HG03558 (cell line): ENCODE measurements at regions not wholly inside any gene's neighbourhood (a gene's known extent, or its start where the extent isn't known, plus 50 kb on each side); places are given as distances from the start of the nearest gene placed in this dataset.
"Not testable (repeated sequence)": the region's sequence is repeated elsewhere in the genome, so short reads cannot be mapped to it uniquely, and the experiment has no call there.

Experiments
- ATAC-seq: cut with Tn5 transposase; IDR thresholded peaks from one replicate; pipeline ENCODE4 v1.9.1; 2021; ENCODE audit warnings: moderate number of reproducible peaks; ENCODE audit not compliant: unreplicated experiment; ENCODE audit errors: extremely low read depth

GRCh38 chr5:91315701-91316100 lies 67.4 kb downstream of the ARRDC3 start:
- no peak for ATAC-seq

- ATAC-seq: peak; percentile 53
These were observed 69.1 kb downstream of the ARRDC3 start for GRCh38 chr5:91313757-91314673.

DNA sequence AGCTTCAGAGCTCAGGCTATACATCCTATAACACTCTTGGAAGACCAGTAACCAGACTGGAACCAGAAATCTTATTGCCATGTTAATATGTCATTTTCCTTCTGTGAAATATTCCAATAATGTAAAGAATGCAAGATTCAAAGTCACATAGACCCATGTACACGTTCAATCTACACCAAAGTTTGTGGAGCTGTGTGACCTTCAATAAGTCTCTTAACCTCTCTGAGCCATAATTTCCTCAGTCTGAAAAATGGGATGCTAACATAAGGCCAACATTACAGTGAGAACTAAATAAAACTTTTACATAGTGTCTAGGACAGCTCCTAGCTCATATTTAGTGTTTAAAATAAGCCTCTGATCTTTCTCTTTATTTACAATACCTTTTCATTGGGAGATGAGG lies 70.4 kb downstream of the ARRDC3 start:
- no peak for ATAC-seq

GRCh38 chr5:91311697-91312501 lies 71.2 kb downstream of the ARRDC3 start:
- ATAC-seq: peak; percentile 89

DNA sequence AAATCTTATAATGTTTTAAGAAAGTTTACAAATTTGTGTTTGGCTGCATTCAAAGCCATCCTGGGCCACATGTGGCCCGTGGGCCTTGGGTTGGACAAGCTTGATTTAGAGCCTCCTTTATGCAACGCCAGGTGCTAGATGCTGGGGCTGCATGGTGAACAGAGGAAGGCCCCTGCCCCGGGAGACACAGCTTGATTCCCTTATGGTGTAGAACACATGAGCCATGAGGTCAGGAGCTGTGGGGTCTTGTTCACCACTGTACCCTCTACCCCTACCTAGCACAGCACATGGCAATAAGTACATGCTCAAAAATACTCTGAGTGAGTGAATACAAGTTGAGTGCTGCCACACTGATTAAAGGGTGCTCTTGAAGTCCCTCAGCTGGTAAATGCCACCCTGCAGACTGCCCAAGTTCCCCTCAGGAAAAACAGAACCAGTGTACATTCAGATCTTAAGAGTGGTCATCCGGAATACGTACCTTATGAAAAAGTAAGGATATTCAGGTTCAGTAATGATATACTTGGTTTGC lies 71.9 kb downstream of the ARRDC3 start:
- ATAC-seq: peak; percentile 2

- ATAC-seq: not testable (repeated sequence)
These were observed 75.0 kb downstream of the ARRDC3 start for GRCh38 chr5:91308157-91308556.

GRCh38 chr5:91307048-91307447 lies 76.1 kb downstream of the ARRDC3 start:
- no peak for ATAC-seq

GRCh38 chr5:91306497-91306896 lies 76.6 kb downstream of the ARRDC3 start:
- no peak for ATAC-seq

- no peak for ATAC-seq
These were observed 77.5 kb downstream of the ARRDC3 start for GRCh38 chr5:91305640-91306039.

DNA sequence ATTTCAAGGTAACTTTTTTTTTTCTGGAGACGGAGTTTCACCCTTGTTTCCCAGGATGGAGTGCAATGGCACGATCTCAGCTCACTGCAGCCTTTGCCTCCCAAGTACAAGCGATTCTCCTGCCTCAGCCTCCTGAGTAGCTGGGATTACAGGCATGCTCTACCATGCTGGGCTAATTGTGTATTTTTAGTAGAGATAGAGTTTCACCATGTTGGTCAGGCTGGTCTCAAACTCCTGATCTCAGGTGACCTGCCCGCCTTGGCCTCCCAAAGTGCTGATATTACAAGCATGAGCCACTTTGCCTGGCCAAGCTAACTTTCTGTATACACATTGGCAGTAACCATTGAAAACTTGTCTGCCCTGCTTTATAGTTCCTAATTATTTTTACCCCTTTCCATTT lies 79.1 kb downstream of the ARRDC3 start:
- ATAC-seq: not testable (repeated sequence)

DNA sequence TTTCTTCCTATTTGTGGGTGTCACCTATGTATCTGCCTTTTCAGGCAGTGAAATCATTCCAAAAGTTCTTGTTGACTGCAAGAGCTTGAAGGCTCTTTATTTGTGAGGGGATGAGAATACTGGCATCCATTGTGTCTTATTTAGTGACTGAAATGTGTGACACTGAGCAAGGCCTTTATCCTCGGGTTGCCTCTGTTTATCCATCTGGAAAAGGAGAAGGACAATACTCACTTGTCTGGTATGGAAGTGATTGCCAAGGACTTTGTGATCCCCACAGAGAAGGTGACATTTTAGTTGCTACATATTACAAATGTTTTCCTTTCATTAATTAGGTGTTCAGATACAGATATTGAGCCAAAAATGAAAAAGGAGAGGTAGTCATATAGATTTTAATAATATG lies 80.2 kb downstream of the ARRDC3 start:
- no peak for ATAC-seq

- no peak for ATAC-seq
These were observed 80.8 kb downstream of the ARRDC3 start for GRCh38 chr5:91302305-91302704.

DNA sequence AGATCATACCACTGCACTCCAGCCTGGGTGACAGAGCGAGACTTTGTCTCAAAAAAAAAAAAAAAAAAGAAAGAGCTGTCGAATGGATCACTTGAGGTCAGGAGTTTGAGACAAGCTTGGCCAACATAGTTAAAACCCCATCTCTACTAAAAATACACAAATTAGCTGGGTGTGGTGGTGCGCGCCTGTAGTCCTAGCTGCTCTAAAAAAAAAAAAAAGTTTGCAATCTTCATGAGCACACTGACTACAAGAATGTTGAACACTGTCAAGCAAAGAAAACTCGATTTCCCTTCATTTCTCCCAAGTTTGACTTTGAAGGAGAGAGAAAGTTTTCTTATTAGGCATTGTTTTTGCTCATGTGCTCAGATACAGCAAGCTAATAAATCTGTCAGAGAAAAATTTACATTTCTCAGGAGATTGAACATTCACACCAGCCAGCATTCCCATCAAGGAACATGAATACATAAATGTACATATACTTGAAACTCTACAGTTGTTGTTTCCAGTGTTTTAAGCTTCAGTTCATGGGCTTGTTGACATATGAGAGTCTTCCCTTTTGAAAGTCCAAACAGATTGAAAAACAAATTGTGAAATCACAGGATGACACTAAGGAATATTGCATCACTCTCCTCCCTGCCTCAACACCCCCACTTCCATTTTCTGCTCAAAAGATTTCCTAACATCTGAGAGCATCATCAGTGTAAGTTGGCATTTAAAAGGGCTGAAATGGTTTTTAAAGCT lies 81.8 kb downstream of the ARRDC3 start:
- no peak for ATAC-seq

DNA sequence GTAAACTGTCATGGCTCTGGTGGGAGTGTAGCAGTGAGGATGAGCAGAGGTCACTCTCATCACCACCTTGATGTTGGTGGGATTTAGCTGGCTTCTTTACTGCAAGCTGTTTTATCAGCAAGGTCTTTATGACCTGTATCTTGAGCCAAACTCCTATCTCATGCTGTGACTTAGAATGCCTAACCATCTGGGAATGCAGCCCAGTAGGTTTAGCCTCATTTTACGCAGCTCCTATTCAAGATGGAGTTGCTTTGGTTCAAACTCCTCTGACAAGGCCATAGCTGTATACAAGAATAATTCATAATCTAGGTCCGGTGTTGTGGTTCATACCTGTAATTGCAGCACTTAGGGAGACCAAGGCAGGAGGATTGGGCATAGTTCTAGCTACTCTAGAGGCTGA lies 85.1 kb downstream of the ARRDC3 start:
- no peak for ATAC-seq

DNA sequence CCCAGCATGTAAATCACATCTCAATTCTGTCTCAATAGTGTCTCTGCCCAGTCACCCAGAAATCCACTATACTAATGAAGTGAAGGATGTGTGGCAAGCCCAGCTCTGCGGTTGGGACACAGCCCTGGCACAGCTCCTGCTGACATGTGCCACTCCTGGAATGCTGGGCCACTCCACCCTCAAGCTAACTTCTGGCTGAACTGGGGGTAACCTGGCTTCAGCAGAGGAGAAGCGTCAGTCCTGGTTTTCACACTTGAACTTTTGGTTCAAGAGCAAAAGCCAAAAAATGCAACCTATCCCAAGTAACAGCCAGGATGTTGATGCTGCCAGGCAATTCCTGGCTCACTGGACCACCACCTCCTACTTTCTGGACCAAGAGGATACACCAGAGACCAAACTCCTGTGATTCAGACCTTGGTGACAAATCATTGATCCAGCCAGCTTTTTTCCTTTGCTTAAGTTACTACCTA lies 86.4 kb downstream of the ARRDC3 start:
- no peak for ATAC-seq

GRCh38 chr5:91296102-91296501 lies 87.0 kb downstream of the ARRDC3 start:
- ATAC-seq: not testable (repeated sequence)

- peak; percentile 97 for ATAC-seq
These were observed 90.0 kb downstream of the ARRDC3 start for GRCh38 chr5:91293131-91293530.

DNA sequence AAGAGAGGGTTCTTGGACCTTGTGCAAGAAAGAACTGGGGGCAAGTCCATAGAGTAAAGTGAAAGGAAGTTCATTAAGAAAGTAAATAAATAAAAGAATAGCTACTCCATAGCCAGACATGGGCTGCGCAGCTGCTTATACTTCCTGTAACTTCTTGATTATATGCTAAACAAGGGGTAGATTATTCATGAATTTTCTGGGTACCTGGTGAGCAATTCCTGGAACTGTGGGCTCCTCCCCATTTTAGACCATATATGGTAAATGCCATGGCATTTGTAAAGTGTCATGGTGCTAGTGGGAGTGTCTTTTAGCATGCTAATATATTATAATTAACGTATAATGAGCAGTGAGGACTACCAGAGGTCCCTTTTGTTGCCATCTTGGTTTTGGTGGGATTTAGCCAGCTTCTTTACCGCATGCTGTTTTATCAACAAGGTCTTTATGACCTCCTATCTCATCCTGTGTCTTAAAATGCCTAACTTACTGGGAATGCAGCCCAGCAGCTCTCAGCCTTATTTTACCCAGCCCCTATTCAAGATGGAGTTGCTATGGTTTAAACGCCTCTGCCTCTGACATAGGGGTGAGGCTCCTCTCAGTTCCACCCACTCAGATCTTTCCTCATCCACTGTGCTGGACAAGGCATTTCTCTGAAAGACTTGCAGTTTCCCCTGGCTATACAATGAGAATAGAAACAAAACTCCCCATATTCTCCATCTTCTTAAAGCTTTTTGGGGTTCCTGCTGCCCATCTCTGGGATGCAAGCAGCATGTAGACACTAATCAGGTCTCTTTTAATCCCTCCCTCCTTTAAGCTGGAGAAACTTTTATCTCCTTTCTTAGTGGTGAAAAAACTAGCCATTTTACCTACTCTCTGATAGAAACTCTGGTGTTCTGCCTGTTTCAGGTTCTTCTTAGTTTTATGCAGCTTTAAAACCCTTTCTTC lies 91.2 kb downstream of the ARRDC3 start:
- no peak for ATAC-seq
